ENCODE measurements at regions not wholly inside any gene's neighbourhood (a gene's known extent, or its start where the extent isn't known, plus 50 kb on each side); places are given as distances from the start of the nearest gene placed in this dataset.

- intact Hi-C loops (cut with DNase I), result no loop called here
- no peak for DNase-seq
- Histone ChIP-seq H3K9me3 (no peaks in the 10 kb centered on the region), H3K36me3 (no peaks in the 10 kb centered on the region), H3K4me3 (no peak overlapping the region), H3K27ac (no peak overlapping the region), H3K4me1 (no peaks in the 10 kb centered on the region), H3K27me3 (peaks cover 0 to 4% of the 10 kb centered on the region in 2 donors)
- ATAC-seq, result no peak
- WGBS (ENCODE audit: insufficient coverage, low coverage, low lambda C conversion rate, missing lambda C conversion rate), result 47% methylated on average over 11 of the region's 12 CpGs
- TF ChIP-seq CTCF (IDR thresholded peaks at IDR 0.05), result no peak
- no peak for TF ChIP-seq POLR2A (IDR thresholded peaks at IDR 0.05)
These were observed 134.0 kb upstream of the PODXL start for GRCh38 chr7:131690441-131690840.

GRCh38 chr7:131689662-131690234, 133.3 kb upstream of the PODXL start:
- Histone ChIP-seq H3K36me3 (no peaks in the 10 kb centered on the region), H3K4me3 (no peak overlapping the region), H3K27ac (no peak overlapping the region), H3K4me1 (no peaks in the 10 kb centered on the region), H3K27me3 (peaks cover 0 to 4% of the 10 kb centered on the region in 2 donors), H3K9me3 (no peaks in the 10 kb centered on the region)
- 56% methylated on average over 8 of the region's 19 CpGs for WGBS (ENCODE audit: insufficient coverage, low coverage, low lambda C conversion rate, missing lambda C conversion rate)
- DNase-seq (no peak), ATAC-seq (no peak)
- TF ChIP-seq POLR2A (IDR thresholded peaks at IDR 0.05) (no peak), CTCF (IDR thresholded peaks at IDR 0.05) (no peak)
- intact Hi-C loops (cut with DNase I), result no loop called here

GRCh38 chr7:131688738-131689661, 132.6 kb upstream of the PODXL start:
- no peak overlapping the region for H3K27ac ChIP-seq
- no peaks in the 10 kb centered on the region for H3K36me3 ChIP-seq
- H3K4me3 ChIP-seq, result no peak overlapping the region
- TF ChIP-seq CTCF (IDR thresholded peaks at IDR 0.05) (peak; percentile 84 to 98 (median 92)), POLR2A (IDR thresholded peaks at IDR 0.05) (no peak)
- no peaks in the 10 kb centered on the region for H3K9me3 ChIP-seq
- peaks cover 0 to 4% of the 10 kb centered on the region in 2 donors for H3K27me3 ChIP-seq
- H3K4me1 ChIP-seq, result no peaks in the 10 kb centered on the region
- DNase-seq, result peak in 2 of 3 donors; percentile 52 to 61
- WGBS (ENCODE audit: insufficient coverage, low coverage, low lambda C conversion rate, missing lambda C conversion rate), result 36% methylated on average over 3 of the region's 12 CpGs
- intact Hi-C loops (cut with DNase I), result no loop called here
- ATAC-seq, result peak; percentile 85 to 92 (median 90)

- Histone ChIP-seq H3K27me3 (peaks cover 0 to 4% of the 10 kb centered on the region in 2 donors), H3K36me3 (no peaks in the 10 kb centered on the region), H3K9me3 (no peaks in the 10 kb centered on the region), H3K4me3 (no peak overlapping the region), H3K4me1 (no peaks in the 10 kb centered on the region), H3K27ac (no peak overlapping the region)
- DNase-seq, result no peak
- TF ChIP-seq POLR2A (IDR thresholded peaks at IDR 0.05), result no peak
- TF ChIP-seq CTCF (IDR thresholded peaks at IDR 0.05), result no peak
- no peak for ATAC-seq
- intact Hi-C loops (cut with DNase I), result no loop called here
- 30% methylated on average over 6 of the region's 9 CpGs for WGBS (ENCODE audit: insufficient coverage, low coverage, low lambda C conversion rate, missing lambda C conversion rate)
These were observed 130.9 kb upstream of the PODXL start for GRCh38 chr7:131687296-131687695.

Data from right lobe of liver (tissue), 6 donors.